ENCODE measurements at regions not wholly inside any gene's neighbourhood (a gene's known extent, or its start where the extent isn't known, plus 50 kb on each side); places are given as distances from the start of the nearest gene placed in this dataset.

DNA sequence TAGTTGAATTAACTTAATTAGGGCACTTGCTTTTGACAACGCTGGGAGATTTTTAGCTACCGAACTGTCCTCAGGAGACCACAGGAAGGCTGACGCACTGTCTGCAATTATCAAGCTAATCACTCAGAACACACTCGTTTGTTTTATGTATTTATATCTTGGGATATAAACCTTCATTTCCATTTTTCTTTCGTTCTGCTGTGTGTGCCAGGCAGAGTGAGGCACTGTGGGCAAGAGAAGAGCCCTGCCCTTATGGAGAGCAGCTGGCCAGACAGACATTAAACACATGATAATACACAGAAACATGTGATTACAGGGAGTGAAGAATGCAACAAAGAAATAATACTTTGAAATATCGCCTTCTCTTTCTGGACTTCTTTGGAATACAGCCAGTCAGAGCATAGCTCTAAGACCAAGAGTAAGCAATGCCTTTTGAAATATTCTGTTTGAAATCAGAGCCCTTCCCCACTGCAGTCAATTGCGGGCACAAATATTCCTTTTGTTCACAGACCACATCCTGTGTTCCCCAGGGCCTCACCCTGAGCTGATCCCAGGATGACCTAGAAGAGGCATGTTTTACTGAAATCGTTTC is 96.8 kb downstream of the ANKRD60 start:
- DNase-seq (ENCODE audit: insufficient read length, low spot score) (no peak), FAIRE-seq (no peak)
- TF ChIP-seq POLR2A (IDR thresholded peaks at IDR 0.05; ENCODE audit: low read depth, low read length) (no peak), POU2F2 (IDR thresholded peaks at IDR 0.05; ENCODE audit: low read depth, low read length) (no peak), TAF1 (IDR thresholded peaks at IDR 0.05; ENCODE audit: low read depth, low read length) (no peak), SPI1 (IDR thresholded peaks at IDR 0.05; ENCODE audit: low read depth, low read length) (no peak), POLR2AphosphoS5 (IDR thresholded peaks at IDR 0.05; ENCODE audit: low read depth, low read length) (no peak), PAX5 (IDR thresholded peaks at IDR 0.05; ENCODE audit: insufficient read depth, low read length, severe bottlenecking) (no peak)

DNA sequence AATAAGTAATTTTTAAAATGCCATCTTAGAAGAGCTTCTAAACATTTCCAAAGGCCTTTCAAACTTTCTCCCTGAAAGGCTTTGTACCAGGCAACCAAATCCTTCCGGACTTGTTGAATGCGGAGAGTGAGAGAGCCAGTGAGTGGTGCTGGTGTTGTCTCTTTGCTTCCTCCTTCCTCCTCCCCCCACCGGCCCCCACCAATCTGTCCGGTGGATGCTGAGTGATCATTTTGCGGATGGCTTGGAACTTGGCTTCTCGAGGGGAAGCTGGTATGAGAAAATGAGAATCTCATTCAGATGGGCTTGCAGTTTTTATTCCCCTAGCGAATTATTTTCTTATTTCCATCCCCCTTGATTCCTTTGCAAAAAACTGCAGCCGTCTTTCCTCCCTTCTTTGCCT is 97.3 kb downstream of the ANKRD60 start:
- FAIRE-seq, result no peak
- TF ChIP-seq POLR2A (IDR thresholded peaks at IDR 0.05; ENCODE audit: low read depth, low read length) (no peak), TAF1 (IDR thresholded peaks at IDR 0.05; ENCODE audit: low read depth, low read length) (no peak), POU2F2 (IDR thresholded peaks at IDR 0.05; ENCODE audit: low read depth, low read length) (no peak), SPI1 (IDR thresholded peaks at IDR 0.05; ENCODE audit: low read depth, low read length) (no peak), PAX5 (IDR thresholded peaks at IDR 0.05; ENCODE audit: insufficient read depth, low read length, severe bottlenecking) (no peak), POLR2AphosphoS5 (IDR thresholded peaks at IDR 0.05; ENCODE audit: low read depth, low read length) (no peak)
- no peak for DNase-seq (ENCODE audit: insufficient read length, low spot score)

DNA sequence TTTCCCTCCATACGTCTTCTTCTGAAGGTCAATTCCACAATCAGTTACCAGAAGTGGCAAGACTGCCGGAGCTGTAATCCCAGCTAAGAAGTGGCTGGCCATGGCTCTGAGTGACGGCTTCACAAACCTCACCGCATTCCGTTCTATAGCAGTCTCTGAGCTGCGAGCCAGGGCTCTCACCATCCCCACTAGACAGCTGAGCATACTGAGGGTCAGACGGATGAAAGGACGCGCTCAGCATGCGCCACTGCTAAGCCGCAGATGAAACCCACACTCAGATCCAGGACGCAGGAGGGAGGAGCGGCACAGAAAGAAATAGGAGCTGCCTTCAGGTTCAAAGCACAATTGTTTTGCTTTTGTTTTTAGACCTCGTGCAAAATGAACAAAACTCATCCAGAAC is 97.9 kb downstream of the ANKRD60 start:
- no peak for DNase-seq (ENCODE audit: insufficient read length, low spot score)
- TF ChIP-seq PAX5 (IDR thresholded peaks at IDR 0.05; ENCODE audit: insufficient read depth, low read length, severe bottlenecking), result no peak
- TF ChIP-seq POU2F2 (IDR thresholded peaks at IDR 0.05; ENCODE audit: low read depth, low read length), result no peak
- no peak for TF ChIP-seq TAF1 (IDR thresholded peaks at IDR 0.05; ENCODE audit: low read depth, low read length)
- no peak for TF ChIP-seq POLR2AphosphoS5 (IDR thresholded peaks at IDR 0.05; ENCODE audit: low read depth, low read length)
- no peak for TF ChIP-seq POLR2A (IDR thresholded peaks at IDR 0.05; ENCODE audit: low read depth, low read length)
- TF ChIP-seq SPI1 (IDR thresholded peaks at IDR 0.05; ENCODE audit: low read depth, low read length), result no peak
- no peak for FAIRE-seq

DNA sequence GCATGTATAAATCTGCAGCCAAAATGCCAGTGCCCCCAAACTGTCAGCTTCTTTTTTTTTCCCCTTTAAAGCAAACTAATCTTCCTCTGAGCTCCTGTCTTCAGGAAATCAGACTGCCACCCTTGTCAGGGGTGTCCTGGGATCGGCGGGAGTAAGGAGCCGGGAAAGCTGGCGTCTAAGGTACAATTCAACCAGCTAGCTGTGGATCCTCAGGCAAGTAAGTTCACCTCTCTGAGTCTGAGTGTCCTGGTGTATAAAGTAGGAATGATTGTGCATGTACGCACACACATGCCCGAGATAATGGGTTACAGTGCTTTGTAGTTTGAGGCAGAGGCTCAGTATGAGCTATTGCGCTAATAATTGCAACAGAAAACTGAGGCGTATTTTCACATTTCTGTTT is 98.3 kb downstream of the ANKRD60 start:
- no peak for FAIRE-seq
- DNase-seq (ENCODE audit: insufficient read length, low spot score), result no peak
- no peak for TF ChIP-seq SPI1 (IDR thresholded peaks at IDR 0.05; ENCODE audit: low read depth, low read length)
- no peak for TF ChIP-seq POU2F2 (IDR thresholded peaks at IDR 0.05; ENCODE audit: low read depth, low read length)
- no peak for TF ChIP-seq PAX5 (IDR thresholded peaks at IDR 0.05; ENCODE audit: insufficient read depth, low read length, severe bottlenecking)
- TF ChIP-seq POLR2A (IDR thresholded peaks at IDR 0.05; ENCODE audit: low read depth, low read length), result no peak
- no peak for TF ChIP-seq POLR2AphosphoS5 (IDR thresholded peaks at IDR 0.05; ENCODE audit: low read depth, low read length)

DNA sequence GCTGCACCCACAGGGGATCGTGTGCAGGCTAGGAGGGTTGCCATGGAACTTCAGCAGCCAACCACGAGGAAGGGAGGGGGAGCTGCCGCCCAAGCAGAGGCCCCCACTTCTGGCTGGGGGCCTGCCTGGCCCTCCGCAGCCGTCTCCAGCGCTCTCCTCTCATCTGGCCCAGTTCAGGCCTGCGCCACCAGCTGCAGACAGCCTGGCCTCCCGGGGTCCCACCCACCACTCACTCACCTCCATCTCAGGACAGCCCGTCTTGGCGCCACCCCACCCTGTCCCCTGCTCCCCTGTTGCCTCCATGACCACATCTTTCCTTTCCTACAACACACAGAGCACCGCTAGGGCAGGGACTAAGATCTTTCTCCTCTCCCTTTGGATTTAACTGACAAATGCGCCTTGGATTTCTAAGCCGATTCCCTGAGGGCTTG is 98.7 kb downstream of the ANKRD60 start:
- FAIRE-seq (no peak), DNase-seq (ENCODE audit: insufficient read length, low spot score) (no peak)
- no peak for TF ChIP-seq POU2F2 (IDR thresholded peaks at IDR 0.05; ENCODE audit: low read depth, low read length)
- no peak for TF ChIP-seq POLR2A (IDR thresholded peaks at IDR 0.05; ENCODE audit: low read depth, low read length)
- no peak for TF ChIP-seq PAX5 (IDR thresholded peaks at IDR 0.05; ENCODE audit: insufficient read depth, low read length, severe bottlenecking)
- TF ChIP-seq SPI1 (IDR thresholded peaks at IDR 0.05; ENCODE audit: low read depth, low read length), result no peak
- no peak for TF ChIP-seq TAF1 (IDR thresholded peaks at IDR 0.05; ENCODE audit: low read depth, low read length)

DNA sequence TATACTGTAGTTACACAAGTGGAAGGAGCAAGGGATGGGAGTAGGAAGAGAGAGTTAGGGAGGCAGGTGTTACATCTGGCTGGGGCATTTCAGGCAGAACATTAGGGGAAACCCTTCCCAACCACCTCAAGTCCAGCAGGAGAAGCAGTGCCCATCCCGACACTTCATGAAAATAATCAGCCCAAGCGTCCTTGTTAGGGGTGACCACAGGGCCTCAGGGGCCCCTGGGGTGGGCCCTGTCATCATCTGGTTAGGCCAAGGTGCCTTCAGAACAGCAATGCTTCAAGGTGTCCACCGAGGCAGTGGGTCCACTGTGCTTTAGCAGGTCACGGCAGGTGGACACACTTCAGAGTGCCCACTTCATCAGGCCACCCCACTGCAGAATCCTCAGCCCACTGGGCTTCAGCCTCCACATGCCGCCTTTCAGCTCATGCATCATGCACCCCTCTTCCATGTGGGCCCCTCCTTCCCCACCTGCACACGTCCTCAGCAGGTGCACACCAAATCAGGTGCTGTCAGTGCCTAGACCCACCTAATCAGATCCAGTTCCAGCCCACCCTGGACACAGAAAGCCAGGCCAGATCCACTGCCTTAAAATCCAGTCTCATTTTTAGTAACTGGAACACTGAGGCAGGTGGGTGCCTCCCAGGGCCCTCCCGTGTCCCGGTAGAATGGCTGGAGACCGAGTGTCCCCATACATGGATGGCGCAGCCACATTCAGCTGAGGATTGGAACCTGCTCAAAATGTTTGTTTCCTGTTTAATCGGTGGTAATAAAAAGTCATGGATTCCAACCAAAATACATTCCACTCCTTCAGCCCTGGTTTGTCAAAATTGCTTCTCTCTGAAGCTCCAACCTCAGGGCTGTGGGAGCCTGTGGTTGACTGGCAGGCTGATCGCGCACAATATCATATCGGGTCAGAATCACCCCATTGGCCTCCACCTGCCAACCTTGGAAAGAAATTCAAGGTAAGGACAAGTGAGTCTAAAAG is 99.5 kb downstream of the ANKRD60 start:
- TF ChIP-seq SPI1 (IDR thresholded peaks at IDR 0.05; ENCODE audit: low read depth, low read length), result no peak
- TF ChIP-seq POLR2AphosphoS5 (IDR thresholded peaks at IDR 0.05; ENCODE audit: low read depth, low read length), result no peak
- TF ChIP-seq POU2F2 (IDR thresholded peaks at IDR 0.05; ENCODE audit: low read depth, low read length), result no peak
- no peak for TF ChIP-seq POLR2A (IDR thresholded peaks at IDR 0.05; ENCODE audit: low read depth, low read length)
- TF ChIP-seq PAX5 (IDR thresholded peaks at IDR 0.05; ENCODE audit: insufficient read depth, low read length, severe bottlenecking), result no peak
- no peak for TF ChIP-seq TAF1 (IDR thresholded peaks at IDR 0.05; ENCODE audit: low read depth, low read length)
- no peak for DNase-seq (ENCODE audit: insufficient read length, low spot score)
- no peak for FAIRE-seq

DNA sequence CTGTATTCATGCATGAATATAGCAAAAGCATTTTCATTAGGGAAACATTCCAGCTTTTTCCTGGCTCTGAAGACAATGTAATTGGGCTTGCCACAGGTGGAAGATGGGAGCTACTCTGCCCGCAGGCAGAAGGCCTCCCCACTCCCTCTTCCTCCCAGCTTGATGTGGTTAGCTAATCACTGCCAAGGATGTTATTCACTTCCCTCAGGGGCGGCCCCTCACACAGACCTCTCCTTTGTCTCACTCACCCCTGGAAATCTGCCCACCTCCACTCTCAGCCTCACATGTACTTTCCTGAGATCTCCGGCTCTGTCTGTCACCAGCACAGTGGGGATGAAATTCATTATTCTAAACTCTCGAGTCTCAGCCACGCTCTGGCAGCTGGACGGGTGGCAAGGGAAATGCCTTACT is 100.7 kb downstream of the ANKRD60 start:
- DNase-seq (ENCODE audit: insufficient read length, low spot score), result no peak
- no peak for FAIRE-seq
- TF ChIP-seq TAF1 (IDR thresholded peaks at IDR 0.05; ENCODE audit: low read depth, low read length) (no peak), POLR2A (IDR thresholded peaks at IDR 0.05; ENCODE audit: low read depth, low read length) (no peak), SPI1 (IDR thresholded peaks at IDR 0.05; ENCODE audit: low read depth, low read length) (no peak), POU2F2 (IDR thresholded peaks at IDR 0.05; ENCODE audit: low read depth, low read length) (no peak), PAX5 (IDR thresholded peaks at IDR 0.05; ENCODE audit: insufficient read depth, low read length, severe bottlenecking) (no peak), POLR2AphosphoS5 (IDR thresholded peaks at IDR 0.05; ENCODE audit: low read depth, low read length) (no peak)

DNA sequence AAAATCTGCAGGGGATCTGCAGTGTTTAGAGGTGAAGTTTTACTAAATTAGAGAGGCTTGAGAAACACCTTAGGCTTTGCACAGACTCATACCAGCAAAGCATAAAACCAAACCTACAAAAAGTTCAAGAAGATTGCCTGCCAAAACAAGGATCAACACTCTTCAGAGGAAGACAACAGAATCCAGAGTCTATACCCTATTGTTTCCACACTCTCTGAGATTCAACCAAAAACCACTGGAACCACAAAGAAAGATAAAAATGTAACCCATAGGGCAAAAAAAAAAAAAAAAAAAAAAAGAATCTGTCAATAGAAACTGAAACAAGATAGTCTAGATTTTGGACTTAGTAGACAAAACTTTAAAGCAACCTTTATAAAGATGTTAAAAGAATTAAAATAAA is 102.7 kb downstream of the ANKRD60 start:
- no peak for FAIRE-seq
- no peak for DNase-seq (ENCODE audit: insufficient read length, low spot score)
- no peak for TF ChIP-seq SPI1 (IDR thresholded peaks at IDR 0.05; ENCODE audit: low read depth, low read length)
- no peak for TF ChIP-seq PAX5 (IDR thresholded peaks at IDR 0.05; ENCODE audit: insufficient read depth, low read length, severe bottlenecking)
- TF ChIP-seq TAF1 (IDR thresholded peaks at IDR 0.05; ENCODE audit: low read depth, low read length), result no peak
- no peak for TF ChIP-seq POU2F2 (IDR thresholded peaks at IDR 0.05; ENCODE audit: low read depth, low read length)
- no peak for TF ChIP-seq POLR2AphosphoS5 (IDR thresholded peaks at IDR 0.05; ENCODE audit: low read depth, low read length)
- no peak for TF ChIP-seq POLR2A (IDR thresholded peaks at IDR 0.05; ENCODE audit: low read depth, low read length)

DNA sequence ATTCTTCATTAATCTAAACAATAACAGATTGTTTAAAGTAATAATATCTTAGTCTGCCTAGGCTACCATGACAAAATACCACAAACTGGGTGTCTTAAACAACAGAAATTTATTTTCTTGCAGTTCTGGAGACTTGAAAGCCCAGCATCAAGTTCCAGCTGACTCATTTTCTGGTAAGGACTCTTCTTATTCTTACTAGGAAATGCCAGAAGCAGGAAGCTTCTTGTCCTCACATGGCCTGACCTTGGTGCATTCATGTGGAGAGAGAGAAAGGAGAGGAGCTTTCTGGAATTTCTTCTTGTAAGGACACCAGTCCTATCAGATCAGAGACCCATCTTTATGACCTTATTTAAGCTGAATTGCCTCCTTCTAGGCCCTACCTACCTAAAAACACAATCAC is 110.5 kb downstream of the ANKRD60 start:
- no peak for DNase-seq (ENCODE audit: insufficient read length, low spot score)
- TF ChIP-seq POU2F2 (IDR thresholded peaks at IDR 0.05; ENCODE audit: low read depth, low read length) (no peak), TAF1 (IDR thresholded peaks at IDR 0.05; ENCODE audit: low read depth, low read length) (no peak), POLR2AphosphoS5 (IDR thresholded peaks at IDR 0.05; ENCODE audit: low read depth, low read length) (no peak), SPI1 (IDR thresholded peaks at IDR 0.05; ENCODE audit: low read depth, low read length) (no peak), PAX5 (IDR thresholded peaks at IDR 0.05; ENCODE audit: insufficient read depth, low read length, severe bottlenecking) (no peak), POLR2A (IDR thresholded peaks at IDR 0.05; ENCODE audit: low read depth, low read length) (no peak)
- no peak for FAIRE-seq

Data from GM12891 (cell line).